Neural progenitor cell (in vitro differentiated cells): ENCODE measurements at regions not wholly inside any gene's neighbourhood (a gene's known extent, or its start where the extent isn't known, plus 50 kb on each side); places are given as distances from the start of the nearest gene placed in this dataset.

ENCODE experiments used
- CTCF ChIP-seq: fragments of 200-600 bp; sonication (generic); IDR thresholded peaks from 2 replicates; pipeline ENCODE4 v1.5.1; 2017; ENCODE audit warnings: antibody characterized with exemption, mild to moderate bottlenecking
- EZH2 ChIP-seq: fragments of 200-600 bp; sonication (generic); IDR thresholded peaks from 2 replicates; pipeline ENCODE4 v1.6.1; 2017; ENCODE audit warnings: antibody characterized with exemption, mild to moderate bottlenecking, moderate library complexity
- EZH2phosphoT487 ChIP-seq: fragments of 200-600 bp; sonication (generic); IDR thresholded peaks from 2 replicates; pipeline ENCODE4 v1.6.1; 2017; ENCODE audit warnings: antibody characterized with exemption

- TF ChIP-seq EZH2phosphoT487 (no peak), CTCF (no peak), EZH2 (no peak)
These were observed 106.4 kb downstream of the ODF2L start for GRCh38 chr1:86289746-86290145.
